NCI-H187 treated with DMSO at 0.1 percent for 48 hours (cell line): ENCODE measurements at regions not wholly inside any gene's neighbourhood (a gene's known extent, or its start where the extent isn't known, plus 50 kb on each side); places are given as distances from the start of the nearest gene placed in this dataset.

Experiments used
- DNase-seq: peaks from one replicate; lab custom pipeline; 2025; lab: John Stamatoyannopoulos, UW

DNA sequence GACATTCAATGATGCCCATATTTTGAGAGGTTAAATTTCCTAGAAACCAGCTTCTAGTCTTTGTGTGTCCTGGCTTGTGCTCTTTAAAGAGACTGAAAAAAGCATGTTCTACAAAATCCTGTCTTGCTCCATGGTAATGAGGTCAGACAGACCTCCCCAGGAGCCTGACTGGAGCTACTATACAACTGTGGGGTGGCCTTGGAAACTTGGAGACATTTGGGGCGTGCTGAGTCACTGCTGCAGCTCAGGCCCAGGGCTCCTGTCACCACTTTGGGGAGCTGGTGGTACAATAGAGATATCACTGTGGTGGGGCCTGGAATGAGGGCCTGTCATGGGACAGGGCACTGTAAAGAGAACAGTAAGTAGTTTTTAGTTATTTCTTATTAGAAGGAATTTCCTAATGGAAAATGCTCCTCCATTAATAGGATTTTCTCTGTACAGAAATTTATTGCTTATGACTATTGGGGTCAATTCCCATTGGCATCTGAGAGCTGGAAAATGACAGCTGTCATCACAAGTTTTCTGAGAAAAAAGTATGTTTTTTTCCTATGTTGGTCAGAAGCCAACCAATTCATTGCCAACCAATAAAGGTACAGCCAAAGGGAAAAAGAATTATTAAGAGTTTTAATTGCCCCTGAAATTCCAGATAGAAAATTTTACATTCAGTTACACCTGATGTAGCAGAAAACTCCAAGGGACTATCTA is 207.4 kb upstream of the JADE1 start:
- no peak for DNase-seq

DNA sequence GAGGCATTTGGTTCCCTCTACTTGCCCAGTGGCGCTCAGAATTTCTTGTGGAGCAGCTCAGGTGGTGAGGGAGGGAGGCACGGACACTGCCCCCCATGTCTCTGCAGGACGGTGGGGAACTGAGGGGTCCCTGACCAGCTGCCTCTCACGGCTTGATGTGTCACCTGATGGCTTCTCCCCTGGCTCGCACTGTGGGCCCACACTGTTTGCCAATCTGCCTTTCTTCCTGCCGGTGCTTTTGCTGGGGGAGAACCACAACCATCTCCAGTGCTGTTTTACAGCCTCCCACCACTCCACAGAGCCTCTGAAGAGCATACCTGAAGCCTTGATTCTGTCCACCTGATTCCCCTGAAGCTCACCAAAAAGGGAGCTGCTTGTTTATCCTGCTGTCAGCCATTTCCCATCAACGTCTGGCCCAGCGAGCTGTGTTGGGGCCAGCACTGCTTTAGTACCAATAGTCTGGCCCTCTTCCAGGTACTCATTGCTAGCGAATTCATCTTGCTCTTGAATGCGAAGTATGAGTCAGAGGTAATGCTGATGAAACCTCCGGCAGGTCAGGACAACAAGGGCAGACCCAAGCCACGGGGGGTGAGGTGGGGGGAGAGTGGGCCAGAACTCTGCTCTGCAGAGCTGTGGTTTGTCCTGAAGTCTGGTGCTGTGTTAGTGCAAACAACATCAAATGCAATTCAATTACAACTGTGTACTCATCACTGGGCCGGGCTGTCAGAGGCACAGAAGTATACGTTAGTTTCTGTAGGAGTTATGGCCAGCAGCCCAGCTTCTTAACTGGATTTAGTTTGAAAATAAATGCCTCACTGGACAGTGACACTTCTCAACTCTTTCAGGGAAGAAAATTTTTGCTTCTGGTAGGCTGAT is 208.3 kb upstream of the JADE1 start:
- DNase-seq: no peak

DNA sequence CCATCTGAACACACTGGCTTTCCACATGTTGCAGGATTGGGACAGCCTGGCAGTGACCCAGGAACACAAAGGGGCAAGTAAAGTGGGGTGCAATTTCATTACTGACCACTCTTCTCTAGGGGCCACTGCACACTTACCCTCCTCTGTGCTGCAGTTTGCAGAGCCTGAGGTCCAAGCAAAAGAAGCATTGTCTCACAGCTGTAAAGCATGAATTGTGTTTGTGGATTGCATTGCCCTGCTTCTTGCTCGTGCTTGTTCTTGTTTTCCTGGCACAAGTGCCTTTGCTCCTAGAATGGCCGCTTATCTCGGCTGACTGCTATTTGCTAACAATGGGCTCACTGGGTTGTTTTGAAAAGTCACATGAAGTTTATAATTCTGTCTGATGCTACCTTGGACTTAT is 209.1 kb upstream of the JADE1 start:
- DNase-seq: no peak

DNA sequence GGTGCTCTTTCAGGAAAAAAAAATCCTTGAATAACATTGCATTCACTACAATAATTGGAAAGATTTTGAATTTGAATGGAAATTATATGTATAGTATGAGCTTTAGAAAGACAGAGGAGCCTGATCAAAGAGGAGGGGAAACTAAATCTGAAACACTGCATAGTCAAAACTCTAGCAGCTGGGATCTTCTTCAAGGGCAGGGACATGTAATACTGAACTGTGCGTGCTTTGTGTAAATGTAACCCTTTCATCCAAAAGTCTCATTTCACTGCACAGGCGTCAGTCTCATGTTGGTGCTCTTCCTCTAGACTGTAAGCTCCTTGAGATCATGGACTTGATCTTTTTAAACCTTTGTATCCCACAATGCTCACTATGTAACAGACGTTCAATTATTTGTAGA is 212.0 kb upstream of the JADE1 start:
- DNase-seq: no peak

DNA sequence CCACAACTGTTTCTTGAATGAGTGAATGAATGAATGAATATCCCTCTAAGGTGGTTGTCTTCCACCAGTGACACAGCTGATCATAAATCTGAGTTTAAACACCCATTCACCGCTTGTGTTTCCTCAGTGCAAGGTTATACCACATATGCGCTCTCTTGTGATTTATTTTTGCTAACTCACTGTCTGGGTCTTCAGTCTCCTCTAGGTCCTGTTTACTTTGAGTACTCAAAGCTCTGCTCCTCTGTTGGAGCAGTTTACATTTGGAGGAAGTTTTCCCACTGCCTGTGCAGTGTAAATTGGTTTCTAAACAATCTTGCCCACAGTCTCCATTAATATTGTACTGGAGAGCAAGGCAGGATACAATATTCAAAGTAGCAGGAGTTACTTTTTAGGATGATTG is 212.6 kb upstream of the JADE1 start:
- DNase-seq: no peak

DNA sequence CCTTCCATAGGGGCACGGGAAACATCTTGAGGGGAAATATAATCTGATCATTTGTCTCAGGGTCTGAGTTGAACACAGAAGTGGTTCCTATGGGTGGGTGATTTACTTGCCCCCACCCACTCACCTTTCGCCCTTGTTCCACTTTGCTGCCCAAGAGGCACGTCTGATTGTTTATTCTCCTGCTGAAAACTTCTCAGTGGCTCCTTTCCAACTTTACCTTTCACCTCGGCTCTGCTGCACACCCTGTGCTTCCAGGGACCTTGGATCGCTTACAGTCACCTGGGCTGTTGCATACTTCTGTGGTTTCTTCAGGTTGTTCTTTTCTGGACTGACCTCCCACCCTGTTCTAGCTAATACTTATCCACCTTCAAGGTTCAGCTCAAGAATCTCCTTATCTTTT is 213.4 kb upstream of the JADE1 start:
- no peak for DNase-seq

DNA sequence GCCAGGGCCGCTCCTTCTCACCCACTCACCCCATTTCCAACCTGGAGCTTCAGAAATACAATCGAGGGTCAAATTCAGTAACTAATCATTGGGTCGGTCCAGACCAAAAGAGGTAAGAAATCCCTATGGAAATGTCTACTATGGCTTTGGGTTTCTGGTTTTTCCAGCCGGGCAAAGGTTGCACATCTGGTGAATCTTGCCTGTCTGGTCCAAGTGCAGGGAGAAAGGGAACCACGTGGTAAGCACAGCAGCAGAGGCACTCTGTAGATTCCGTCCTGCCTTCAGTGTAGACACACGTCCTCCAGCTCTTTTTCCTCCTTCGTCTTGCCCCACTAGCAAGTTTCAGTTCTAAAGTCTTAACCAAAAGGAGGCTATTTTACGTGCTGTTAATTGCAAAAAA is 218.0 kb upstream of the JADE1 start:
- no peak for DNase-seq

DNA sequence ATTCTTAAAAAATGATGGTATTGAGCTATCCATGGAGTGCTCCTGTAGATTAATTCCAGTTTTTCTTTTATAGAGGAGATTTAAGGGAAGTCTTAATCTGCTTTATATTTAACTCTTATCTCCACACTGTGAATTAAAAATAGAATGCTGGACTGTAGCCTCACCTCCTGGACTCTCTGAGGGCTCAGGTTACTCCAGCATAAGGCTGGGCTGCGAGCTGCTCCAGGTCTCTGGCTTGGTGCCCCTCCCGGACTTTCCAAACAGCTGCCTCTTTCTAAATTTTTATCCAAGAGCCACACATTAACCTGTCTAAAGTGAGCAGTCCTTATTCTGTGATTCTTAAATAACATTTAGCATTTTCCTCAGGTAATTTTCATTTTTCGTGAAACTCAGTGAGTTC is 218.7 kb upstream of the JADE1 start:
- DNase-seq: no peak

DNA sequence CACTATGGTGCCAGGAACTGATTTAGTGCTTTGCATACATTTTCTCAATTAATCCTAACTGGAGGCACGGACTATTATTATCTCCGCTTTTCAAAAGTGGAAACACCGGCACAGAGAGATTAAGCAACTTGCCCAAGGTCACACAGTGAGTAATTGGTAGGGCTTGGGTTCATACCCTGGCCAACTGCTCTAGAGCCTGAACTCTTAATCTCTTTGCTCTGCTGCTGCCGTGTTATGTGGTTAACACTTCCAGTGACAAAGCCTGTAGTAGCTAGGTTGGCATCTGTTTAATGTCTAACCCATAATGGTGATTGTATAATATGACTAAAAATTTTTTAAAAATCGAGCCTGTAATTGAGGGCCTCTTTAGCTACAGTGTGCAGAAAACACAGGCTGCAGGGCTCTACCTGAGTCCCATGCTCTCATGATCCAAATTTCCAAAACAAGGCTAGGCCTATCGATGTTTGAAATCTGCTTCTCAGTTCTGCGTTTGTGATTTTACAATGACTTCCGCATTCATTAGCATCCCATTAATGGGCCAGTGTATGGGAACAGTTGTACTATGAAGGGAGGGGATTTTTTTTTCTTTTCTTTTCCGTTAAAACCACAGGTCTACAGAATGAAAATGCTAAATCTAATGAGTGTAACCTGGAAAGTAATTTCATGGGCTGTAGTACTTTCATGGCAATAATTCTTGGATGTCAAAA is 219.3 kb upstream of the JADE1 start:
- DNase-seq: no peak

DNA sequence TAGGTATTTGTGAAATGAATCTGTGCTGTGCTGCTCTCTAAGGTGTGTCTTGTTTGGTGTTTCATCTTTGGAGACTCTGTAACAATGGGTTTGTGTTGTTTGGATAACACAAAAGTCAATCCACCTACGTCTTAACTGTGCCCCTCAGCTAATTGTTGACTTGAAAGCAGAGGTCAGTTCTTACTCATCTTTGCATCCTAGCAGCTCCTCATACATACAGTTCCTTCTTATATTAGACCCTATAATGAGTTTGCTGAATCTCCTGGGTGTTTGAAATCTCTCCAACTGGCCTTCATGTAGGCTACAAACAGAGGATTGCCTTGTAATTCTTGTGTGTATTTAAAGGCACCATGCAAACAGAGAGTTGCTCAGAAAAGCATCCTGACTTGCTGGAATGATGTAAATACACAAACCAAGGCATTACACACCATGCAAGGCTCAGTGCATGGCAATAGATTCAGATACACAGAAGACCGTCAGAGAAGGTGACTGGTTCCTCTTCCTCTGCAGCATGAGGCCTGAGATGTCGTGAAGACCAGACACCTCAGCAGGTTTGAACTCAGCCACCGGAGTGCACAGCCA is 220.0 kb upstream of the JADE1 start:
- no peak for DNase-seq

DNA sequence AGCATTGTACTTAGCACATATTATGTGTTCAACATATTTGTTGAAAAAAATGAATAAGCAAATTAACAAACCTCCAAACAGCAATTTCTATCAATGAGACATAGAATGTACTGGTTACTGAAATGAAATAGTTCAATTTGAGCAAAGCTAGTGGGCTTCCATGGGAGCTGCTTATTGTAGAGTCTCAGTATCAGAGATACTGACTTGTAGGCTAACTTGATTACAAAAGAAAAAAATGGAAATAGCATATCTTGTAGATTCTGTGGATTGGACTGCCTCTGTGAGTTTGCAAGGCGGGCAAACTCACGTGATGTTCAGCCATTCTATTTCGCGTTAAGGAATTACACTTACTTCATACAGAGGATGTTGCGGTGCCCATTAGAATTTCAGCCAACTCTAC is 222.1 kb upstream of the JADE1 start:
- DNase-seq: no peak

DNA sequence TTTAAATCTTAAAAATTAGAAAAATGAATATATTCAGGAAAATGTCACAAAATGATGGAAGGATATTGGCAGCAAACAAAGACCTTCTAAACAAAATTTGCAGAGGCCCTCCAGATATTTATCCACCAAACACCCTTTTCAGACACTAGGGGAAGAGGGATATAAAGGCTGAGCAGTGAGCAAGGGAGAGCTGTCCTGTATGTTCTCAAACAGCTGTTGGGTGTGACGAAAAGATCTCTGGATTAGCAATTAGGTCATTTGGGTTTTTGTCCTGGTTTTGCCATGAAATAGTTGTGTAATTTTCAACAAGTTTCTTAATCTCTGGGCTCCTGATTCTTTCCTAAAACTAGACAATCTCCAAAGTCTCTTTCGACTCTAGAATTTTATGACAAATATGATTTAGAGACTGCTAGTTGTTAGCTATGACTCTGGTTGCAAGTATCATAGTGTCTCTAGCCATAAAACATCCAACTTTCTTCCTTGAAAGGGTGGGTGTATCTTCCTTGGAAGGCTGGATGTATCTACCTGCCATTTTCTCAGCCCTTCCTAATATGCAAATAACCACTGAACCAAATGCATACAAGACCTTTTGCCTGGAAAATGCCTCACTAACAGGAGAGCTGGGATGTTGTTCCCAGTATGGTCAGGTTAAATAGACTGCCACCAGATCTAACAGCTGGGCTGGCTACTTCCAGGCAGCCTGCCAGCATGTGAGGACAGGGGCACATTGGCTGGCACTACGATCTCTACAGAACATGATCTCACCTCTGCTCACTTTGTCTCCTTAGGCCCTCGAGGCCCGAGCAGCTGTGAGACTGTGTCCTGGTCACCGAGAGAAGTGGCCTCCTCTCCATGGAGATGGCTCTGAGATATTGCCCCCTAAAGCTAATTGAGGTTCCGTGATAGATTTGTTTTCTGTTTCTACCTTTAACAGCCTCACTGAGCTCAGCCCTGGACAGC is 225.5 kb upstream of the JADE1 start:
- no peak for DNase-seq

DNA sequence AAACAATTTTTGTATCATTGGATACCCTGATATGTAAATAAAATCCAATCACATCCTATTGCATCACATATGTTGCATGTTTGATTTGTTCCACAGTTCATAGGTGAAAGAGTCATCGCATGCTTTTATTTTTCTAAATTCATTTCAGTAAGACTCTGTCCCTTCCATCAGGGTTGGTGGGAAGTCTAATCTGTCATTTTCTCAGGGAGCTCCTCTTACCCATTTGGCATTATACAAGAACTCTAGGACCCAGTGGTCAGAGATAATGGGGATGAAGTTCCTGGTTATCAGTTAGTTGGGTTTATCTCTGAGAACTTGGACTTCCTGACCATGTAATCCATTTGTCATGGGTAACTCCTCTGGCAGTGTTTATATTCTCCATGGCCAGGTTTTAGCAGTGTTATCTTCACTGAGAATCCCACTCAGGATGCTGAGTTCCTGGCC is 227.1 kb upstream of the JADE1 start:
- DNase-seq: no peak

DNA sequence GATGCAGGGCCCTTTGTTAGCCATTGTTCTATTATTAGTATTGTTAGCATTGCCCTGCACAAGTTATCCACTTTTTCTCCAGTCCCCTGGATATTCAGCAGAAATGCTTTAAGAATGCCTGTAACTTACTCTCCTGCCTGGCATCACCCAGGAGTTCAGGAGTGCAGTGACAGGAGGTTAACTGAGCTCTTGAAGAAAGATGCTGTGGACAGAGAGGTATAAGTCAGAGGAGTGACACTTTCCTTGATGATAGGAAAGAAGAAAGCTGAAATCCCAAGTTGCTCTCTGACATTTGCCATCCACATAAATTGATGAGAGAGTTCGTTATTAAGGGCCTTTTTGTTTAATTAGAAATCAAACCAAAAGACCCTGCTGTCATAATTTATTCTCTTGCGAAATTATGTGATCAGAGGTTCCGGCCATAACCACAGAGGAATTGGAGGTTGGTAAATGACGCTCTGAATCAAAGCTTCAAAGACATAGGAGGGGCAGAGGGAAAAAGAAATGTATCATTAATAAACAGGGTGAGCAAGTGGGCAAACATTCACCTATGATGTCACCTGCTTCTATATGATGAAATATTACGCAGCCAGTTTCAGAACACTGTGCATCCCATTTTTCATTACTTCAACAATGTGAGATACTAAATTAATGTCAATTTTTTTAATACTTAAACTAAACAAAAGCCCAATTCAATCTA is 230.2 kb upstream of the JADE1 start:
- no peak for DNase-seq

DNA sequence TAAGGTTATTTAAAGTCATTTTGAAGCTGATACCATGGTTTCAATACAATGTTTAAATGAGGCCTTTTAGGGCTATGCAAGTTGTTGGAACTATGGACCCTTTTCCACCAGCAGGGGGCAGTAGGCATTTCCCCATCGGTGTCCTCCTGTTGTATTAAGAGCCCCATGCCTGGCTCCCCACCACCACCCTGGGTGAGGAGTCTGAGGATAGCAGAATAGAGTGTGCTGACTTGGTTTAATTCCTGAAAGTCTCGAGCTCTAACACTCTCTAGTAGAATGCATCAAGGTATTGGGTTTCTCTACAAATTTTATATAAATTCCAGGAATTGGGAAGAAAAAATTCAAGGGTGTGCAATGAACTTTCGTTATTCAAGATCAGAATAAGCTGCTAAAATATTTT is 234.8 kb upstream of the JADE1 start:
- DNase-seq: peak; percentile 2

DNA sequence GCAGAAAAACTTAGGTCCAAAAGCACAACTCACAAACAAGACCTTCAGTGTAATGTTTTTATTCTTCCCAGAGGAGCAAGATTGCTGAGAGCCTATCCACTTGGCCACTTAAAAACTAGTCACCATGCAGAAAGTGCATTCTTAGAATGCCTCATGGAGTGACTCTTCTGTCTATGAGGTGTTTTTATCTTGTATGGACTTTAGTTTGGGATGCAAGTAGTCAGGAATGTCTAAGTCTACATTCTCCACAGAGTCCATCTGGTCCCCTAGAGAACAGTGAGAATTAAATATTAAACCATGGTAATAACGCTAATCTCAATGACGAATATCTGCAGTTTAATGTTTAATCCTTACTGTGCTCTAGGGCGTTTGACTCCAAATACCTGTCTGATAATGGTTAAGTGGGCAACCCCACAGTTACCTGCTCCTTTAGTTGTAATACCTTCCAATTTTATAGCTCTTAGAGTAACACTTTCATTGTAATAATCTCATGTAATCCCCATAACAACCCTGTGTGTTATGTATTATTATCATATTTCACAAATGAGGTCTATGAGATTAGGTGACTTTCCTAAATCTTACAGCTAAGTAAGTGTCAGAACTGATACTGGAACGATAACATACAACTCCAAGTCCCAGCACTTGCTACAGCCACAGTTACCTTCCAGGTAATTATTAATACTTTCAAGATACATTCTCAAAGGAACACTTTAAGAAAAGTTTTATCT is 235.6 kb upstream of the JADE1 start:
- no peak for DNase-seq

DNA sequence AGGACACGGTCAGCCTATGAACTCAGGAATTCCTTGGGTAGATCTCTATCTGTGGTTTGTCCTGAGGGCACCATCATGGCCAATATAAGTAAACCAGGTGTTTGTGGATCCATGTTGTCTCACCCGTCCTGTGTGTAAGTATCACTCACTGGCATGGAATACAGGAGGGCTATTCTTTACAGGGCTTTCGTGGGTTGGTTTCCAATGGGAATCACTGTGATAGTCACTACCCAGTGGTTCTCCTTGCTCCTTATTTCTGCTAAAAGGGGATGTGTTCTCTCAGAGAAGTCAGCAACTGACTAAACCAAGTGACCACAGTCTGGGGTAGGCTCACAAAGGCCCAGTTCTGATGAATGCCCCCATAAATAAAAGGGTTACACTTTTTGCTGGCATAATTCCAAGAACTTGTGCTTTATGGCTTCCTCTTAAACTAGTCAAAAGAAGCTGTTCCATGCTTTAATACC is 236.7 kb upstream of the JADE1 start:
- no peak for DNase-seq

DNA sequence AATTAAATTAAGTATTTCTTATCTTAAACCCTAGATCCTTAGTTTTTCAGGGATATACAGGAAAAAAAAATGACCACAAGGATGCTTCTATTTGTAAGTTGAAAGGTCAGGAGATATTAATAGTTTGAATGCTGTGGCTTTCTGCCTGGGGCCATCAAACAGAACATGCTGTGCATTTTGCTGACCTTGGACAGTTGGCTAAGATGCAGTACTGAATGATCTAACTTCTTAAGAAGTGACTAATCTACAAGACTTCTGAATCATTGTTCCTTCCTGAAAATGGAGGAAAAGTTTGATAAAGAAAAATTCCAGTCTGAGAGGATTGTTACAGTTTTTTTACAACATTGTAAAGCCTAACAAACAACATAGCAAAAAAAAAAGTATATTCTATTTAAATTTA is 237.8 kb upstream of the JADE1 start:
- no peak for DNase-seq

DNA sequence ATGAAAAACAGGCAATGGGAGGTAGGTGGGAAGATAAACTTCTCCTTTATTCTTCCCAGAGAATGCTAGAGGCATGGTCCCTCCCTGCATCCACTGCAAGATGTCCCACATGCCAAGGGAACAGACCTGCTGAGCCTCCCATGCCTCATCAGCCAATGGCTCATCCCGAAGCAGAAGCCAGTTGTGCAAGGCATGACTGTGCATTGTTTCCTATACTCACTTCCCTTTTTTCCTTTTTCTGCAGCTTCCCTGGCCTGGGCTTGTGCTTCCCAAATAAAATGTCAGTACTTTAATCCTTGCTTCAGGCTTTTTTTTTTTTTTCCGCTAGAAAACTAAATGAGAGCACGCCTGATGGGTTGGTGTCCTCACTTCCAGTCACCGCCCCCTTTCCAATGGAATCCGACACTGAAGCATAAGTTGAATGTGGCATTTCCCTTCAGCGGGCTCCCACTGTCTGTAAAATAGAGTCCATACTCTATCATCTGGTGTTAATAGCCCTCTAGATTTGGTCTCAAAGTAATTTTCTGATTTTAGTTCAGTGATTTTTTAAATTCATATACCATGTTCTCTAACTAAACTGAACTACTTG is 239.0 kb upstream of the JADE1 start:
- no peak for DNase-seq

DNA sequence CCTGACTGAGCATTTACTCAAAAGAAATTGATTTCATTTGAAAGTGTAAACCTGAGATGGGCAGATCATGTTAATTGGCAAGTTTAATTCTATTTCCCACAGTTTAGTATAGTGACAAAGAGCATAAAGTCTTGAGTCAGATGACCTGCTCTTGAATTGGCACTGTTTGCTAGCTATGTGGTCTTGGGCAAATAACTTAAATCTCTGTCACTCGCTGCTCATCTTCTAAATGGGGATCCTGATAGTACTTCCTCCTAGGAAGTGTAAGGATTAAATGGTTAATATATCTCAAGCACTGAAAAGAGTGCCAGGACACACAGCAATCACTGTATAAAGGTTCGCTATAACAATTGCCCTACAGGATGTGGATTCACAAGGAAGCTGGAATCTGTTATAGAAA is 242.8 kb upstream of the JADE1 start:
- no peak for DNase-seq
